SK-N-SH (cell line): ENCODE measurements at regions not wholly inside any gene's neighbourhood (a gene's known extent, or its start where the extent isn't known, plus 50 kb on each side); places are given as distances from the start of the nearest gene placed in this dataset.

Experiments
- CTCF ChIA-PET: fragments of 300-600, 350-600 bp; formaldehyde crosslinking; extraction: SDS; loops from one replicate; lab custom pipeline; 2021; lab: Yijun Ruan, JAX
- POLR2A ChIA-PET: fragments of 350-600 bp; sonication (Branson Sonifier 250); formaldehyde crosslinking; extraction: SDS; loops from one replicate; lab custom pipeline; 2020; ENCODE audit warnings: antibody characterized with exemption, inconsistent platforms; lab: Yijun Ruan, JAX
- DNase-seq: peaks from one replicate; pipeline ENCODE4 v3.0.0; 2012
- H2AFZ ChIP-seq: fragments of 200-600 bp; sonication (generic); 2 replicates; pipeline ENCODE4 v1.8.1; 2016; ENCODE audit warnings: antibody characterized with exemption, mild to moderate bottlenecking, low read depth
- H3F3A ChIP-seq: fragments of 200-600 bp; sonication (generic); replicated peaks from 2 replicates; pipeline ENCODE3; 2016; ENCODE audit warnings: antibody characterized with exemption, mild to moderate bottlenecking; ENCODE audit not compliant: insufficient read depth
- H3K27ac ChIP-seq, 2 experiments: fragments of 200-500 bp in 1 of 2; fragments of 200-600 bp in 1 of 2; sonication (Bioruptor generic) in 1 of 2; sonication (generic), shearing (Covaris generic) in 1 of 2; 2 replicates each; pipeline versions ENCODE4 v1.5.1 to v1.6.1; 2014 to 2016; ENCODE audit warnings: low read depth in 2 of 2, inconsistent platforms in 1 of 2, low read length in 1 of 2, mild to moderate bottlenecking in 1 of 2, mixed read lengths in 1 of 2
- H3K27me3 ChIP-seq: fragments of 200-600 bp; sonication (generic), shearing (Covaris generic); 2 replicates; pipeline ENCODE4 v1.6.1; 2016; ENCODE audit warnings: mixed run types; ENCODE audit not compliant: insufficient read depth
- H3K36me3 ChIP-seq, 2 experiments: fragments of 200-500 bp in 1 of 2; fragments of 200-600 bp in 1 of 2; sonication (Bioruptor generic) in 1 of 2; sonication (generic) in 1 of 2; replicated peaks in 1 of 2; 2 replicates each; pipeline versions ENCODE3 to v1.5.1; 2014 to 2016; ENCODE audit warnings: low read length in 1 of 2, mild to moderate bottlenecking in 1 of 2; ENCODE audit not compliant: insufficient read depth in 2 of 2, control insufficient read depth in 1 of 2
- H3K4me1 ChIP-seq, 2 experiments: fragments of 200-500 bp in 1 of 2; fragments of 200-600 bp in 1 of 2; sonication (Bioruptor generic) in 1 of 2; sonication (generic), shearing (Covaris generic) in 1 of 2; 2 replicates each; pipeline versions ENCODE4 v1.5.1 to v1.6.1; 2014 to 2016; ENCODE audit warnings: low read depth in 1 of 2, low read length in 1 of 2, mixed run types in 1 of 2; ENCODE audit not compliant: insufficient read depth in 2 of 2, control insufficient read depth in 1 of 2
- H3K4me2 ChIP-seq: fragments of 200-600 bp; sonication (generic), shearing (Covaris generic); 2 replicates; pipeline ENCODE4 v1.6.1; 2017; ENCODE audit warnings: mixed run types
- H3K4me3 ChIP-seq, 2 experiments: fragments of 200-500 bp in 1 of 2; fragments of 200-600 bp in 1 of 2; sonication (Bioruptor generic) in 1 of 2; sonication (generic), shearing (Covaris generic) in 1 of 2; 2 replicates each; pipeline versions ENCODE4 v1.5.1 to v1.8.1; 2014 to 2016; ENCODE audit warnings: low read depth in 2 of 2, inconsistent platforms in 1 of 2, low read length in 1 of 2, mild to moderate bottlenecking in 1 of 2, mixed read lengths in 1 of 2, moderate library complexity in 1 of 2
- H3K79me2 ChIP-seq: fragments of 200-600 bp; sonication (generic); 2 replicates; pipeline ENCODE4 v1.8.1; 2017; ENCODE audit warnings: mild to moderate bottlenecking; ENCODE audit not compliant: insufficient read depth
- H3K9ac ChIP-seq: fragments of 200-600 bp; sonication (generic); 2 replicates; pipeline ENCODE4 v1.6.1; 2017; ENCODE audit warnings: mixed run types
- H3K9me2 ChIP-seq: fragments of 200-600 bp; sonication (generic); 2 replicates; pipeline ENCODE4 v1.6.1; 2017; ENCODE audit warnings: mixed run types
- H3K9me3 ChIP-seq: fragments of 200-600 bp; sonication (generic); 2 replicates; pipeline ENCODE4 v1.6.1; 2017; ENCODE audit warnings: mixed run types, mild to moderate bottlenecking, moderate library complexity
- H4K20me1 ChIP-seq: fragments of 200-600 bp; sonication (generic); 2 replicates; pipeline ENCODE4 v1.6.1; 2017; ENCODE audit warnings: mild to moderate bottlenecking, mixed run types; ENCODE audit not compliant: insufficient read depth
- GATA2 ChIP-seq: sonication (generic); formaldehyde crosslinking; IDR thresholded peaks from 2 replicates; pipeline ENCODE4 v1.5.0; 2020; ENCODE audit warnings: mild to moderate bottlenecking, missing genetic modification reagents
- MEF2A ChIP-seq: IDR thresholded peaks from 2 replicates; pipeline ENCODE4 v1.4.0; 2012; ENCODE audit warnings: low read depth, borderline replicate concordance
- MXI1 ChIP-seq: IDR thresholded peaks from 2 replicates; pipeline ENCODE4 v1.6.1; 2012; ENCODE audit warnings: mild to moderate bottlenecking, low read depth, low read length, improper control_type of control experiment
- NRF1 ChIP-seq: IDR thresholded peaks from 2 replicates; pipeline ENCODE4 v1.6.1; 2012; ENCODE audit warnings: low read depth, mild to moderate bottlenecking, low read length
- POLR2AphosphoS5 ChIP-seq: IDR thresholded peaks from 2 replicates; pipeline ENCODE4 v1.6.1; 2012; ENCODE audit warnings: low read depth, low read length
- RAD21 ChIP-seq: IDR thresholded peaks from 2 replicates; pipeline ENCODE4 v1.6.1; 2012; ENCODE audit warnings: mild to moderate bottlenecking, low read length
- RCOR1 ChIP-seq: fragments of 150-350 bp; IDR thresholded peaks from 2 replicates; pipeline ENCODE4 v1.6.1; 2017; ENCODE audit warnings: antibody characterized with exemption, low read length
- SMC3 ChIP-seq: IDR thresholded peaks from 2 replicates; pipeline ENCODE4 v1.6.1; 2012; ENCODE audit warnings: low read depth, low read length, improper control_type of control experiment
- TEAD4 ChIP-seq: IDR thresholded peaks from 2 replicates; pipeline ENCODE4 v1.4.0; 2012; ENCODE audit warnings: mild to moderate bottlenecking, borderline replicate concordance; ENCODE audit not compliant: insufficient read depth
- WGBS: methylation state at CpG from one replicate; pipeline ENCODE4 v1.1.6; 2017; ENCODE audit warnings: low lambda C conversion rate; 5-methylcytosine and 5-hydroxymethylcytosine counted together

DNA sequence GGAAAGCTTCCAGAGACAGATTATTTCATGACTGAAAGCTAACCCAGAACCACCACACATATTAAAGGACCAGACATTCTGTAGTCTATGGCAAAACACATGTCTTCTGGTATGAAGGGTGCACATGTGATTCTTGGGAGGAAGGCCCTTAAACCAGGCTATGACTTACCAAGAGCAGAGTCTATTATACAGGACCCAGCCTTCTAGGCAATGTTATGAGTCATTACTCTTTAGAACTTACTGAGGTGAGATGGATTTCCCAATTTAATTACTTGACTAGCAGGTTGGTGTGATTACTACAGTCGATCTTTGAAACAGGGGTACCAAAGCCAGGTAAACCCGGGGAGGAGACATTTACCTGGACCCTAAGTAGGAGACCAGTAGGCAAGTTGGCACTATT, 350.8 kb downstream of the TRIB2 start:
- ChIA-PET CTCF (interaction anchor here (1.2 kb wide), 1 partner anchor 40 kb away, joined by 3 read pairs; no protein-coding TSS in a partner anchor), POLR2A (no interaction called here)
- Histone ChIP-seq H3K36me3 (no peaks in the 10 kb centered on the region), H3K4me1 (no peaks in the 10 kb centered on the region; a peak in 1 of 4 replicates), H3K4me2 (no peak overlapping the region), H3K4me3 (no peak overlapping the region), H3K9me2 (no peaks in the 10 kb centered on the region), H3K9me3 (no peaks in the 10 kb centered on the region), H3K27me3 (no peaks in the 10 kb centered on the region), H3K9ac (no peak overlapping the region), H3K27ac (no peak overlapping the region), H3F3A (no peaks in the 10 kb centered on the region), H4K20me1 (no peaks in the 10 kb centered on the region), H3K79me2 (no peaks in the 10 kb centered on the region), H2AFZ (no peak overlapping the region)
- TF ChIP-seq RCOR1 (0 out of 2 replicates have a peak, but pooled peaks have one; percentile 9), POLR2AphosphoS5 (no peak), MXI1 (0 out of 2 replicates have a peak, but pooled peaks have one; percentile 19)
- WGBS: 68% methylated on average over 2 of the region's 2 CpGs
- no peak for DNase-seq

DNA sequence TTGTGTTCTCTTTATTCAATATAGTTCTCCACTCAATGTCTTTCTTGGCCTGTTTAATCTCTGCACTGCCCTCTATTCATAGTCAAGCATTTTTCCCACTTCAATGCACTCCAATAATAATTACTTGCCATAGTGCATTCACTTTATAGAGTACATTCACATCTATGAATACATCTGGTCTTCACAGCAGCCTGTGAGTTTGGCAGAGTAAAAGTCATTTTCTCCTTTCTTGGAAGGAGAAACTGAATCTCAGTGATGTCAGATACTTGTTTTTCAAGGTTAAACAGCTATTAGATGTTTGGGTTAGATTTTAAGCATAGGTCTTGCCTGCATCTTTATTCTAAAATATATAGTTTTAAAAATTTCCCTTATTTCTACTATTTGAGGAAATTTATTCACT, 373.2 kb downstream of the TRIB2 start:
- POLR2A ChIA-PET: no interaction called here
- no peak overlapping the region for H3K27ac ChIP-seq
- H4K20me1 ChIP-seq: no peaks in the 10 kb centered on the region
- DNase-seq: no peak
- H3K79me2 ChIP-seq: no peaks in the 10 kb centered on the region
- no peak overlapping the region for H3K4me2 ChIP-seq
- H3F3A ChIP-seq: no peaks in the 10 kb centered on the region
- H2AFZ ChIP-seq: no peak overlapping the region
- no peaks in the 10 kb centered on the region for H3K9me2 ChIP-seq
- CTCF ChIA-PET: no interaction called here
- H3K9ac ChIP-seq: no peak overlapping the region
- no peaks in the 10 kb centered on the region for H3K4me1 ChIP-seq
- no peaks in the 10 kb centered on the region for H3K9me3 ChIP-seq
- no peak for TF ChIP-seq MEF2A
- H3K27me3 ChIP-seq: no peaks in the 10 kb centered on the region
- no peaks in the 10 kb centered on the region for H3K36me3 ChIP-seq
- no peak overlapping the region for H3K4me3 ChIP-seq

DNA sequence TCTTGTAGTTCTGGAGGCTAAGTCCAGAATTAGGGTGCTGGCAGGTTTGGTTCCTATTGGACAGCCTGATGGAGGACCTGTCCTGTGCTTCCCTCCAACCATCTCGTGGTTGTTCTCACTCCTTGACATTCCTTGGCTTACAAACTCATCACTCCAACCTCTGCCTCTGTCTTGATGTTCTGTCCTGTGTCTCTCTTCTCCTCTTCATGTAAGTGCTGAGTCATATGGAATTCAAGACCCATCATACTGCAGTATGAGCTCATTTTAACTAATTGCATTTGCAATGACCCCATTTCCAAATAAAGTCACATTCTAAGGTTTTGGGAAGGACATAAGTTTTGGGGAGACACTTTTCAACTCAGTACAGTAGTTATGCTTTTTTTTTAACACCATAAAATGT, 374.7 kb downstream of the TRIB2 start:
- POLR2A ChIA-PET: no interaction called here
- TF ChIP-seq RAD21: no peak
- no peak for TF ChIP-seq NRF1
- no peak for TF ChIP-seq MEF2A
- TF ChIP-seq TEAD4: no peak
- TF ChIP-seq SMC3: no peak
- TF ChIP-seq GATA2 (CRISPR knock-in tag): no peak
- H3K9me2 ChIP-seq: no peaks in the 10 kb centered on the region
- no peaks in the 10 kb centered on the region for H3K36me3 ChIP-seq
- no peaks in the 10 kb centered on the region for H3K27me3 ChIP-seq
- no peaks in the 10 kb centered on the region for H4K20me1 ChIP-seq
- CTCF ChIA-PET: interaction anchor here (0.6 kb wide), 1 partner anchor 315 kb away, joined by 3 read pairs; no protein-coding TSS in a partner anchor
- H3K9ac ChIP-seq: no peak overlapping the region
- no peak overlapping the region for H2AFZ ChIP-seq
- H3K4me1 ChIP-seq: no peaks in the 10 kb centered on the region
- no peaks in the 10 kb centered on the region for H3K79me2 ChIP-seq
- H3F3A ChIP-seq: no peaks in the 10 kb centered on the region
- 0% methylated on average over 1 of the region's 1 CpG for WGBS
- no peak for DNase-seq
- no peak overlapping the region for H3K4me2 ChIP-seq
- no peak overlapping the region for H3K4me3 ChIP-seq
- H3K27ac ChIP-seq: no peak overlapping the region
- no peaks in the 10 kb centered on the region for H3K9me3 ChIP-seq
